ENCODE measurements at regions not wholly inside any gene's neighbourhood (a gene's known extent, or its start where the extent isn't known, plus 50 kb on each side); places are given as distances from the start of the nearest gene placed in this dataset.

DNA sequence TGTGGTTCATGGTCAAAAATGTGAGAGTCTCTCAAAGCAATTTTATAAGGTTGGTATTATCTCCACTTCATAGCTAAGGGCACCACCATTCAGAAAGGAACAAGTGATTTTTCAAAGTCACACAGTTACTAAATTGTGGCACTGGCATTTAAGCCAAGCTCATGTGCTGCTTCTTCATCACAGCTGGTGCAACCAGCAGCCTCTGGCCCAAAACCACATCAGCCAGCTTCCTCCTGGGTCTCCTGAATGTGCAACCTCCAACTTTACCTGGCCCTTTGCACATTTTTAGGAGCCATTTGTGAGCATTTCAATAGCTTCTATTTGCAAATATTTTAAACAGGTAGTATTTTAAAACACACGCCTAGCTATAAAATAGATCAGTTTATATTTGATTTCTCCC lies 293.7 kb downstream of the BCL11A start:
- no peaks in the 10 kb centered on the region for H3K36me3 ChIP-seq
- H3K4me3 ChIP-seq (ENCODE audit: low read depth, low read length): no peak overlapping the region
- H3K27me3 ChIP-seq: no peaks in the 10 kb centered on the region
- TF ChIP-seq CTCF (IDR thresholded peaks at IDR 0.05; ENCODE audit: low read depth, low read length): no peak
- no peaks in the 10 kb centered on the region for H3K4me1 ChIP-seq
- DNase-seq: no peak
- no peaks in the 10 kb centered on the region for H3K9me3 ChIP-seq

- H3K4me3 ChIP-seq (ENCODE audit: low read depth, low read length): no peak overlapping the region
Measured at GRCh38 chr2:60252581-60253150, 300.8 kb downstream of the BCL11A start.

DNA sequence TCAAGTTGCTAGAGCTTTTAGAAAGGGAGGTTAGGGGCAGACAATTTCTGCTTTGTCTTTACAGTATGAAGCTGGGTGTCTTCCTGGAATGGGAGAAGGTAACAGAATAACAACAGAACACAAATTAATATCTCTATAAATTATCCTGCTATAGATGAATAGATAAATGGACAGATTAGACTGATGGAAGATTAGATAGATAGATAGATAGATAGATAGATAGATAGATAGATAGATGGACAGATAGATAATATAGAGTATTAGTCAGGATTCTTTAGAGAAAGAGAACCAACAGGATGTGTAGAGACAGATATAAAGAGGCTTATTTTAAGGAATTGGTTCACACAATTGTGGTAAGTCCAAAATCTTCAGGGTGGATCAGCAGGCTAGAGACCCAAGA lies 302.2 kb downstream of the BCL11A start:
- Histone ChIP-seq H3K36me3 (no peaks in the 10 kb centered on the region), H3K27me3 (no peaks in the 10 kb centered on the region), H3K9me3 (no peaks in the 10 kb centered on the region), H3K4me3 (ENCODE audit: low read depth, low read length) (no peak overlapping the region), H3K4me1 (no peaks in the 10 kb centered on the region)
- TF ChIP-seq CTCF (IDR thresholded peaks at IDR 0.05; ENCODE audit: low read depth, low read length): no peak
- DNase-seq: no peak

More at GRCh38 chr2:60252581-60253150, 300.8 kb downstream of the BCL11A start:
- no peaks in the 10 kb centered on the region for H3K4me1 ChIP-seq
- no peaks in the 10 kb centered on the region for H3K9me3 ChIP-seq
- TF ChIP-seq CTCF (IDR thresholded peaks at IDR 0.05; ENCODE audit: low read depth, low read length): no peak
- no peaks in the 10 kb centered on the region for H3K36me3 ChIP-seq
- DNase-seq: no peak
- no peaks in the 10 kb centered on the region for H3K27me3 ChIP-seq

GRCh38 chr2:60249879-60250278 lies 303.6 kb downstream of the BCL11A start:
- Histone ChIP-seq H3K36me3 (no peaks in the 10 kb centered on the region), H3K4me3 (ENCODE audit: low read depth, low read length) (no peak overlapping the region), H3K9me3 (no peaks in the 10 kb centered on the region), H3K27me3 (no peaks in the 10 kb centered on the region), H3K4me1 (no peaks in the 10 kb centered on the region)
- DNase-seq: no peak
- no peak for TF ChIP-seq CTCF (IDR thresholded peaks at IDR 0.05; ENCODE audit: low read depth, low read length)

GRCh38 chr2:60247471-60247870 lies 306.0 kb downstream of the BCL11A start:
- Histone ChIP-seq H3K4me3 (ENCODE audit: low read depth, low read length) (no peak overlapping the region), H3K36me3 (no peaks in the 10 kb centered on the region), H3K4me1 (no peaks in the 10 kb centered on the region), H3K9me3 (no peaks in the 10 kb centered on the region), H3K27me3 (no peaks in the 10 kb centered on the region)
- no peak for DNase-seq
- no peak for TF ChIP-seq CTCF (IDR thresholded peaks at IDR 0.05; ENCODE audit: low read depth, low read length)

DNA sequence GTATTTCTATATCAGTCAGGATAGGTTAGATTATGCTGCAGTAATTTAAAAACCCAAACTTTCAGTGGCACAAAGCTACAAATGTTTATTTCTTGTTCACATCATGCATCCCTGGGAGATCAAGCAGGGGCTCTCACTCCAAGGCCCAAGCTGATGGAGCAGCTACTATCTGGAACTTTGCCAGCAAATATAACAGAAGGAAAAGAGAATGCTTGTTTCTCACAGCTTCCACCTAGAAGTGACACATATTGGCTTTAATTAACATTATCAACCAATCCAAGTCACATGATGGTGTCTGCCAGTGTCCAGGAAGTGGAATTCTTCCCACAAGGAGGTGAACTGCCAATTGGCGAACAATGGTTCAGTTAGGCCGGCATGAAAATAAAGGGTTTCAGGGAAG lies 306.9 kb downstream of the BCL11A start:
- H3K4me3 ChIP-seq (ENCODE audit: low read depth, low read length): no peak overlapping the region
- no peak for TF ChIP-seq CTCF (IDR thresholded peaks at IDR 0.05; ENCODE audit: low read depth, low read length)
- no peaks in the 10 kb centered on the region for H3K9me3 ChIP-seq
- no peaks in the 10 kb centered on the region for H3K27me3 ChIP-seq
- no peaks in the 10 kb centered on the region for H3K36me3 ChIP-seq
- H3K4me1 ChIP-seq: no peaks in the 10 kb centered on the region
- no peak for DNase-seq

Measured in BE2C (cell line).